HCT116 (cell line): ENCODE measurements at regions not wholly inside any gene's neighbourhood (a gene's known extent, or its start where the extent isn't known, plus 50 kb on each side); places are given as distances from the start of the nearest gene placed in this dataset.

Experiments
- ATAC-seq: fragments of 200-7000 bp; cut with Tn5 transposase; 2 replicates; pipeline ENCODE4 v1.9.1; 2020; ENCODE audit warnings: mild to moderate bottlenecking, moderate library complexity
- BruUV-seq: library from RNA; stranded (reverse); fragments of 400-500 nt; replicated peaks from 2 replicates; lab custom pipeline; 2021; lab: Mats Ljungman, UMichigan
- CTCF ChIA-PET: fragments of 300-600 bp; sonication (Branson Sonifier 250); formaldehyde crosslinking; loops from one replicate; lab custom pipeline; 2021; ENCODE audit warnings: antibody characterized with exemption; lab: Charles Lee
- POLR2A ChIA-PET: fragments of 300-600, 350-600 bp; sonication (Branson Sonifier 250); formaldehyde crosslinking; loops from one replicate; lab custom pipeline; 2021; ENCODE audit warnings: antibody characterized with exemption; lab: Charles Lee
- RAD21 ChIA-PET, 2 experiments: fragments of 300-600 bp; sonication (Branson Sonifier 250); formaldehyde crosslinking; loops; one replicate each; lab custom pipeline; 2023; ENCODE audit warnings: low total read pairs in 2 of 2; ENCODE audit not compliant: uncharacterized antibody in 2 of 2, unreplicated experiment in 2 of 2, low non-redundant PET in 1 of 2; lab: Charles Lee
- DNase-seq: peaks from one replicate; pipeline ENCODE4 v3.0.0-alpha.2; 2010; ENCODE audit warnings: low read depth, low spot score
- H2AFZ ChIP-seq: fragments of 200-600 bp; shearing (Covaris generic), sonication (generic); 2 replicates; pipeline ENCODE4 v1.6.1; 2017; ENCODE audit warnings: low read depth, mixed run types, mixed read lengths, antibody characterized with exemption, low read length; ENCODE audit not compliant: poor library complexity, severe bottlenecking
- H3K27ac ChIP-seq: 2 replicates; pipeline ENCODE4 v1.5.1; 2012; ENCODE audit warnings: low read depth, low read length
- H3K27me3 ChIP-seq: fragments of 200-600 bp; sonication (generic); 2 replicates; pipeline ENCODE4 v1.6.1; 2016; ENCODE audit warnings: mixed run types, low read length, mixed read lengths; ENCODE audit not compliant: insufficient read depth
- H3K36me3 ChIP-seq, 2 experiments: fragments of 200-500 bp in 1 of 2; fragments of 200-600 bp in 1 of 2; sonication (Bioruptor generic) in 1 of 2; sonication (generic) in 1 of 2; 2 replicates each; pipeline versions ENCODE4 v1.5.1 to v1.6.1; 2014 to 2016; ENCODE audit warnings: low read length in 2 of 2, inconsistent platforms in 1 of 2, mixed read lengths in 1 of 2, mixed run types in 1 of 2; ENCODE audit not compliant: insufficient read depth in 2 of 2, control insufficient read depth in 1 of 2
- H3K4me1 ChIP-seq, 2 experiments: fragments of 200-600 bp in 1 of 2; sonication (generic) in 1 of 2; 2 replicates each; pipeline versions ENCODE4 v1.5.1 to v1.6.1; 2012 to 2017; ENCODE audit warnings: low read length in 2 of 2, inconsistent platforms in 1 of 2, mild to moderate bottlenecking in 1 of 2, mixed read lengths in 1 of 2, mixed run types in 1 of 2, moderate library complexity in 1 of 2; ENCODE audit not compliant: insufficient read depth in 2 of 2, control insufficient read depth in 1 of 2
- H3K4me2 ChIP-seq: fragments of 200-600 bp; sonication (generic); 2 replicates; pipeline ENCODE4 v1.6.1; 2017; ENCODE audit warnings: mixed run types, low read length, mixed read lengths
- H3K4me3 ChIP-seq, 2 experiments: fragments of 200-600 bp in 1 of 2; sonication (generic) in 1 of 2; replicated peaks in 1 of 2; 2 replicates each; pipeline ENCODE4 v1.5.1; 2011 to 2016; ENCODE audit warnings: low read length in 2 of 2, control low read depth in 1 of 2, low read depth in 1 of 2, mild to moderate bottlenecking in 1 of 2, mixed read lengths in 1 of 2, mixed run types in 1 of 2
- H3K79me2 ChIP-seq: fragments of 200-600 bp; sonication (generic); 2 replicates; pipeline ENCODE4 v1.6.1; 2017; ENCODE audit warnings: mild to moderate bottlenecking, mixed run types, low read length, moderate library complexity, mixed read lengths; ENCODE audit not compliant: insufficient read depth
- H3K9ac ChIP-seq: fragments of 200-600 bp; sonication (generic); 2 replicates; pipeline ENCODE4 v1.6.1; 2016; ENCODE audit warnings: low read length, mixed read lengths
- H3K9me2 ChIP-seq: fragments of 200-600 bp; sonication (generic), shearing (Covaris generic); 2 replicates; pipeline ENCODE4 v1.6.1; 2017; ENCODE audit warnings: mixed run types, mild to moderate bottlenecking, moderate library complexity; ENCODE audit not compliant: insufficient read depth
- H3K9me3 ChIP-seq, 2 experiments: fragments of 200-500 bp in 1 of 2; fragments of 200-600 bp in 1 of 2; sonication (Bioruptor generic) in 1 of 2; sonication (generic) in 1 of 2; 2 replicates each; pipeline ENCODE4 v1.6.1; 2014 to 2017; ENCODE audit warnings: low read length in 2 of 2, mixed read lengths in 2 of 2, inconsistent platforms in 1 of 2, low read depth in 1 of 2, mild to moderate bottlenecking in 1 of 2, mixed run types in 1 of 2, moderate library complexity in 1 of 2; ENCODE audit not compliant: control insufficient read depth in 1 of 2, insufficient read depth in 1 of 2
- H4K20me1 ChIP-seq: fragments of 200-600 bp; sonication (generic), shearing (Covaris generic); 2 replicates; pipeline ENCODE4 v1.6.1; 2017; ENCODE audit warnings: mixed run types, mild to moderate bottlenecking, moderate library complexity; ENCODE audit not compliant: insufficient read depth
- ELF1 ChIP-seq: IDR thresholded peaks from 2 replicates; pipeline ENCODE4 v1.6.1; 2012; ENCODE audit warnings: low read depth, borderline replicate concordance
- EZH2phosphoT487 ChIP-seq: fragments of 200-600 bp; IDR thresholded peaks from 2 replicates; pipeline ENCODE4 v1.6.1; 2018; ENCODE audit warnings: antibody characterized with exemption, borderline replicate concordance
- RAD21 ChIP-seq: IDR thresholded peaks from 2 replicates; pipeline ENCODE4 v1.6.1; 2012; ENCODE audit warnings: low read depth, mild to moderate bottlenecking
- SP1 ChIP-seq: IDR thresholded peaks from 2 replicates; pipeline ENCODE4 v1.6.1; 2012; ENCODE audit warnings: low read depth
- TCF7L2 ChIP-seq: IDR thresholded peaks from 2 replicates; pipeline ENCODE4 v1.7.0; 2011; ENCODE audit warnings: borderline replicate concordance, inconsistent platforms; ENCODE audit not compliant: insufficient read depth, insufficient read length; ENCODE audit errors: extremely low read depth
- ZNF274 ChIP-seq: fragments of 200-500 bp; sonication (Bioruptor generic); IDR thresholded peaks from 2 replicates; pipeline ENCODE4 v1.6.1; 2014; ENCODE audit warnings: mild to moderate bottlenecking, low read depth, low read length, inconsistent platforms
- intact Hi-C: fragments of 100-400 bp; cut with micrococcal nuclease; formaldehyde crosslinking; loops from 2 replicates; pipeline ENCODE4 v1.10.0; 2022
- TF ChIP-seq, protein P1 (sequence below): IDR thresholded peaks from 2 replicates; pipeline ENCODE4 v1.6.1; 2012
- TF ChIP-seq, protein P2 (sequence below): IDR thresholded peaks from 2 replicates; pipeline ENCODE4 v1.6.1; 2011; ENCODE audit warnings: mild to moderate bottlenecking, low read length, moderate library complexity; ENCODE audit not compliant: insufficient replicate concordance; ENCODE audit errors: extremely low read depth

DNA sequence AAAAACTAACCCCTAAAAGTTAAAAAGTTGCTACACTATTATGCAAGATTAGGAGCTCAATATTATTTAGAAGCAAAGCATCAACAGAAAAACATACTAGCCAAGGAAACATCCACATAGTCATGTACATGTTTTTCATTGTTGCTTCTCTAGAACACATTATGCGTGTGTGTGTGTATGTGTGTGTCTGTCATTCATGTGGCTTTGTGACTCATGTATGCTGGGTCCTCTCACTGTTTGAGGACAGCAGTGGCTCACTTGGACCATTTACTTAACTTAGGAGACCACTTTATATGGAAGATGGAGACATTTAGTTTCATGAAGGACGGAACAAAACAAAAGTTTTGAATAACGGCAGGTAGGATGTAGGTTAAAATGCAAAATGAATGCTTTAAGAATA lies 219.4 kb upstream of the THBS1 start:
- CTCF ChIA-PET = no interaction called here
- Histone ChIP-seq H2AFZ (no peak overlapping the region), H3K4me1 (no peaks in the 10 kb centered on the region), H3K9ac (no peak overlapping the region), H3K27ac (no peak overlapping the region), H3K79me2 (no peaks in the 10 kb centered on the region), H3K9me2 (no peaks in the 10 kb centered on the region), H3K36me3 (no peaks in the 10 kb centered on the region), H4K20me1 (no peaks in the 10 kb centered on the region), H3K27me3 (no peaks in the 10 kb centered on the region), H3K4me2 (no peak overlapping the region), H3K9me3 (no peaks in the 10 kb centered on the region), H3K4me3 (no peak overlapping the region)
- POLR2A ChIA-PET = no interaction called here
- DNase-seq (no peak), ATAC-seq (no peak)
- intact Hi-C loops = no loop called here
- RAD21 ChIA-PET = no interaction called here
- BruUV-seq = no TSS peak
- TF ChIP-seq ZNF274 (no peak), TCF7L2 (no peak), SP1 (no peak), ELF1 (no peak), EZH2phosphoT487 (no peak), RAD21 (no peak)
- TF ChIP-seq, protein P1, sequence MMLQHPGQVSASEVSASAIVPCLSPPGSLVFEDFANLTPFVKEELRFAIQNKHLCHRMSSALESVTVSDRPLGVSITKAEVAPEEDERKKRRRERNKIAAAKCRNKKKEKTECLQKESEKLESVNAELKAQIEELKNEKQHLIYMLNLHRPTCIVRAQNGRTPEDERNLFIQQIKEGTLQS = no peak
- TF ChIP-seq, protein P2, sequence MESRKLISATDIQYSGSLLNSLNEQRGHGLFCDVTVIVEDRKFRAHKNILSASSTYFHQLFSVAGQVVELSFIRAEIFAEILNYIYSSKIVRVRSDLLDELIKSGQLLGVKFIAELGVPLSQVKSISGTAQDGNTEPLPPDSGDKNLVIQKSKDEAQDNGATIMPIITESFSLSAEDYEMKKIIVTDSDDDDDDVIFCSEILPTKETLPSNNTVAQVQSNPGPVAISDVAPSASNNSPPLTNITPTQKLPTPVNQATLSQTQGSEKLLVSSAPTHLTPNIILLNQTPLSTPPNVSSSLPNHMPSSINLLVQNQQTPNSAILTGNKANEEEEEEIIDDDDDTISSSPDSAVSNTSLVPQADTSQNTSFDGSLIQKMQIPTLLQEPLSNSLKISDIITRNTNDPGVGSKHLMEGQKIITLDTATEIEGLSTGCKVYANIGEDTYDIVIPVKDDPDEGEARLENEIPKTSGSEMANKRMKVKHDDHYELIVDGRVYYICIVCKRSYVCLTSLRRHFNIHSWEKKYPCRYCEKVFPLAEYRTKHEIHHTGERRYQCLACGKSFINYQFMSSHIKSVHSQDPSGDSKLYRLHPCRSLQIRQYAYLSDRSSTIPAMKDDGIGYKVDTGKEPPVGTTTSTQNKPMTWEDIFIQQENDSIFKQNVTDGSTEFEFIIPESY = no peak
